Brain microvascular endothelial cell (primary cell): ENCODE measurements at regions not wholly inside any gene's neighbourhood (a gene's known extent, or its start where the extent isn't known, plus 50 kb on each side); places are given as distances from the start of the nearest gene placed in this dataset.

Experiments
- DNase-seq: peaks from one replicate; pipeline ENCODE4 v3.0.0-alpha.2; 2020
- H3K27ac ChIP-seq: fragments of 250-450 bp; sonication (Bioruptor Pico); 2 replicates; pipeline ENCODE4 v1.5.1; 2020; ENCODE audit warnings: mild to moderate bottlenecking, moderate library complexity
- H3K27me3 ChIP-seq: fragments of 250-450 bp; sonication (Bioruptor Pico); replicated peaks from 2 replicates; pipeline ENCODE4 v1.5.1; 2020; ENCODE audit warnings: mild to moderate bottlenecking
- H3K36me3 ChIP-seq: fragments of 250-450 bp; sonication (Bioruptor Pico); replicated peaks from 2 replicates; pipeline ENCODE4 v1.5.1; 2020; ENCODE audit warnings: mild to moderate bottlenecking
- H3K4me3 ChIP-seq: 2 replicates; pipeline ENCODE4 v1.5.1; 2011; ENCODE audit warnings: low read depth, mild to moderate bottlenecking, control low read depth, low read length, moderate library complexity
- CTCF ChIP-seq: IDR thresholded peaks from 2 replicates; pipeline ENCODE4 v1.5.1; 2011; ENCODE audit warnings: low read depth, mild to moderate bottlenecking, moderate library complexity, low read length, control low read depth, inconsistent platforms; ENCODE audit errors: missing control alignments
- in situ Hi-C: cut with HindIII; loops from 2 replicates; pipeline ENCODE4 v1.10.0; 2017; ENCODE audit warnings: low sequenced_read_pairs, low pct_ligation_motif_present

- no peak for DNase-seq
- no peak overlapping the region for H3K4me3 ChIP-seq
- H3K27ac ChIP-seq: no peak overlapping the region
- in situ Hi-C loops: no loop called here
- TF ChIP-seq CTCF: no peak
- no peaks in the 10 kb centered on the region for H3K27me3 ChIP-seq
- H3K36me3 ChIP-seq: no peaks in the 10 kb centered on the region
These were observed 227.2 kb downstream of the DACT1 start for GRCh38 chr14:58864751-58865513.

GRCh38 chr14:58865514-58866281 lies 227.9 kb downstream of the DACT1 start:
- no peak overlapping the region for H3K4me3 ChIP-seq
- H3K36me3 ChIP-seq: no peaks in the 10 kb centered on the region
- DNase-seq: peak; percentile 11
- no peaks in the 10 kb centered on the region for H3K27me3 ChIP-seq
- in situ Hi-C loops: no loop called here
- H3K27ac ChIP-seq: no peak overlapping the region
- no peak for TF ChIP-seq CTCF

- Histone ChIP-seq H3K36me3 (no peaks in the 10 kb centered on the region), H3K27ac (no peak overlapping the region), H3K4me3 (no peak overlapping the region), H3K27me3 (no peaks in the 10 kb centered on the region)
- TF ChIP-seq CTCF: no peak
- DNase-seq: no peak
- in situ Hi-C loops: no loop called here
These were observed 228.6 kb downstream of the DACT1 start for GRCh38 chr14:58866391-58866790.

- in situ Hi-C loops: no loop called here
- TF ChIP-seq CTCF: no peak
- Histone ChIP-seq H3K27ac (no peak overlapping the region), H3K4me3 (no peak overlapping the region), H3K27me3 (no peaks in the 10 kb centered on the region), H3K36me3 (no peaks in the 10 kb centered on the region)
- DNase-seq: no peak
These were observed 233.2 kb downstream of the DACT1 start for GRCh38 chr14:58870961-58871360.

GRCh38 chr14:58871573-58871972 lies 233.8 kb downstream of the DACT1 start:
- no peak overlapping the region for H3K27ac ChIP-seq
- in situ Hi-C loops: no loop called here
- no peak for TF ChIP-seq CTCF
- no peaks in the 10 kb centered on the region for H3K27me3 ChIP-seq
- H3K36me3 ChIP-seq: no peaks in the 10 kb centered on the region
- DNase-seq: no peak
- H3K4me3 ChIP-seq: no peak overlapping the region

- Histone ChIP-seq H3K27ac (no peak overlapping the region), H3K27me3 (no peaks in the 10 kb centered on the region), H3K36me3 (no peaks in the 10 kb centered on the region), H3K4me3 (no peak overlapping the region)
- in situ Hi-C loops: no loop called here
- TF ChIP-seq CTCF: no peak
- peak; percentile 36 for DNase-seq
These were observed 234.3 kb downstream of the DACT1 start for GRCh38 chr14:58872061-58872460.
